GM19452 (cell line): ENCODE measurements at regions not wholly inside any gene's neighbourhood (a gene's known extent, or its start where the extent isn't known, plus 50 kb on each side); places are given as distances from the start of the nearest gene placed in this dataset.

Experiments used
- ATAC-seq: cut with Tn5 transposase; IDR thresholded peaks from one replicate; pipeline ENCODE4 v1.9.1; 2021; ENCODE audit not compliant: unreplicated experiment

- no peak for ATAC-seq
Observed at GRCh38 chr10:94043431-94043990, 49.8 kb downstream of the PLCE1 start.

- no peak for ATAC-seq
Observed at GRCh38 chr10:94046098-94046497, 52.4 kb downstream of the PLCE1 start.

- no peak for ATAC-seq
Observed at GRCh38 chr10:94047293-94047692, 53.6 kb downstream of the PLCE1 start.

GRCh38 chr10:94049911-94050310 lies 56.2 kb downstream of the PLCE1 start:
- no peak for ATAC-seq

GRCh38 chr10:94052281-94052680 lies 58.5 kb downstream of the PLCE1 start:
- no peak for ATAC-seq

- no peak for ATAC-seq
Observed at GRCh38 chr10:94052866-94053791, 59.4 kb downstream of the PLCE1 start.

GRCh38 chr10:94059178-94059883 lies 65.6 kb downstream of the PLCE1 start:
- ATAC-seq, result no peak

- no peak for ATAC-seq
Observed at GRCh38 chr10:94061026-94061425, 67.3 kb downstream of the PLCE1 start.

- no peak for ATAC-seq
Observed at GRCh38 chr10:94062611-94063010, 68.9 kb downstream of the PLCE1 start.

- ATAC-seq, result no peak
Observed at GRCh38 chr10:94065362-94065761, 71.6 kb downstream of the PLCE1 start.

- ATAC-seq, result no peak
Observed at GRCh38 chr10:94065787-94066186, 72.1 kb downstream of the PLCE1 start.

GRCh38 chr10:94066411-94066810 lies 72.7 kb downstream of the PLCE1 start:
- ATAC-seq, result no peak

- ATAC-seq, result no peak
Observed at GRCh38 chr10:94069884-94070283, 76.2 kb downstream of the PLCE1 start.

- no peak for ATAC-seq
Observed at GRCh38 chr10:94074462-94074861, 80.7 kb downstream of the PLCE1 start.

GRCh38 chr10:94075506-94075905 lies 81.8 kb downstream of the PLCE1 start:
- no peak for ATAC-seq

GRCh38 chr10:94076325-94076841 lies 82.7 kb downstream of the PLCE1 start:
- no peak for ATAC-seq

GRCh38 chr10:94077042-94077441 lies 83.3 kb downstream of the PLCE1 start:
- no peak for ATAC-seq

- no peak for ATAC-seq
Observed at GRCh38 chr10:94080108-94080507, 86.4 kb downstream of the PLCE1 start.

GRCh38 chr10:94083662-94084265 lies 90.0 kb downstream of the PLCE1 start:
- ATAC-seq, result no peak

- no peak for ATAC-seq
Observed at GRCh38 chr10:94084344-94084743, 90.6 kb downstream of the PLCE1 start.

GRCh38 chr10:94085288-94085687 lies 91.6 kb downstream of the PLCE1 start:
- ATAC-seq, result no peak
